Stimulated activated CD8-positive, alpha-beta memory T cell treated with anti-CD3 and anti-CD28 coated beads, Interleukin-12 subunit alpha, Interleukin-12 subunit beta, amount 100 ng/mL, for 1 hour (primary cell): ENCODE measurements at regions not wholly inside any gene's neighbourhood (a gene's known extent, or its start where the extent isn't known, plus 50 kb on each side); places are given as distances from the start of the nearest gene placed in this dataset.
"Not testable (repeated sequence)": the region's sequence is repeated elsewhere in the genome, so short reads cannot be mapped to it uniquely, and the experiment has no call there.

Experiments
- DNase-seq: peaks from one replicate; pipeline ENCODE4 v3.0.0-alpha.2; 2020; ENCODE audit warnings: low read depth

DNA sequence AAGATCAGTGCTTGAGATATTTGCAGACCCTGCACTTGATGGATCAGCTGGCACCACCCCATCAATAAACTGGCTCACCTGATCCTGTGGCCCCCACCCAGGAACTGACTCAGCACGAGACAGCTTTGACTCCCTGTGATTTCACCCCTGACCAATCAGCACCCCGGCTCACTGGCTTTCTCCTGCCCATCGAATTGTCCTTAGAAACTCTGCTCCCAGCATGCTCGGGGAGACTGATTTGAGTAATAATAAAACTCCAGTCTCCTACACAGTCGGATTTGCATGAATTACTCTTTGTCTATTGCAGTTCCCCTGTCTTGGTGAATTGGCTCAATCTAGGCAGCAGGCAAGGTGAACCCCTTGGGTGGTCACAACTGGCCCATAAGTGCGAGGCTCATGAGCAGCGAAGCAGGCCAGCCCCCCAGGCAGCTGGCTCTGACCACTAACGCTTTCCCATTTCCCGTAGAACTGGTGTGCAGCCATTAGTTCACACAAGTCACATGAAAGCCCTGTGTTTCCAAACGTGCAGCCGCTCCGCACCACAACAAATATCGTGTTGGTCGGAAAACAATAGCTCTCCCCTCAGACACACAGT is 79.6 kb downstream of the RSPH3 start:
- no peak for DNase-seq

DNA sequence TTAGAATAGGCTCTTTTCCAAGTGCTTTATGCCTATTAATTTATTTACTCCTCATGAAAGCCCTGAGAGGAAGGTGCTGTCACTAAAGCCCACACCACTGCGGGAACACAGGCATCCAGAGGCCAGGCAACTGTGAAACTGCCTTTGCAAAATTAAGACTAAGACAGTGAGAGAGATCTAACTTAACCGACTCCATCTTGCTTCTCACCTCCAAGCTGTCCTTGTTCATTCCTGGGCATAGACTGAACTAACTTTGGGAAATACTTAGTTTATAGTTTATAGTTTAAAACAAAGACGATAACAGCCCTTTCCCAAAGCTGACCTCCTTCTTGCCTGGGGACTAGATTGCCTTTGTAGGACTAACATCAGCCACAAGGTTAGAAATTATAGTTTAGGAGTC is 80.1 kb downstream of the RSPH3 start:
- no peak for DNase-seq

- no peak for DNase-seq
These were observed 83.4 kb downstream of the RSPH3 start for GRCh38 chr6:158916617-158917016.

GRCh38 chr6:158914923-158915322 is 85.1 kb downstream of the RSPH3 start:
- no peak for DNase-seq

- no peak for DNase-seq
These were observed 86.4 kb downstream of the RSPH3 start for GRCh38 chr6:158913580-158913979.

DNA sequence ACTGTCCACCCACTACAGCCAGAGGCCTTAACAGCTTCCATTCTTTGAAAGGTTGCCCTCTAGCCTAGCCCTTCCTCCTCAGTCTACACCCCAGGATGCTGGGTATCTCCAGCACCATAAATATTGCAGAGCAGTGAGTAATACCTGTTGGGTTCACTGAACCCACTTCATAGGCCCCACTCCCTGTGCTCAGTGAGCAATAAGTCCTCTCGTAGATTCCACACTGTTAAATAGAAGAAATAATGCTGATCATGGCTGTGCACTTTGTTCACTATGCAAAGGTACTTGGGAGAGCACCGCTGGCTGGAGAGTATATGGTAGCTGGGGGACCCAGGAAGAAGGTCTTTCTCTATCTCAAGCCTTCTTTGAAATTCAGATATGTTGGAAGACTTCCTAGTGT is 87.3 kb downstream of the RSPH3 start:
- DNase-seq = no peak

DNA sequence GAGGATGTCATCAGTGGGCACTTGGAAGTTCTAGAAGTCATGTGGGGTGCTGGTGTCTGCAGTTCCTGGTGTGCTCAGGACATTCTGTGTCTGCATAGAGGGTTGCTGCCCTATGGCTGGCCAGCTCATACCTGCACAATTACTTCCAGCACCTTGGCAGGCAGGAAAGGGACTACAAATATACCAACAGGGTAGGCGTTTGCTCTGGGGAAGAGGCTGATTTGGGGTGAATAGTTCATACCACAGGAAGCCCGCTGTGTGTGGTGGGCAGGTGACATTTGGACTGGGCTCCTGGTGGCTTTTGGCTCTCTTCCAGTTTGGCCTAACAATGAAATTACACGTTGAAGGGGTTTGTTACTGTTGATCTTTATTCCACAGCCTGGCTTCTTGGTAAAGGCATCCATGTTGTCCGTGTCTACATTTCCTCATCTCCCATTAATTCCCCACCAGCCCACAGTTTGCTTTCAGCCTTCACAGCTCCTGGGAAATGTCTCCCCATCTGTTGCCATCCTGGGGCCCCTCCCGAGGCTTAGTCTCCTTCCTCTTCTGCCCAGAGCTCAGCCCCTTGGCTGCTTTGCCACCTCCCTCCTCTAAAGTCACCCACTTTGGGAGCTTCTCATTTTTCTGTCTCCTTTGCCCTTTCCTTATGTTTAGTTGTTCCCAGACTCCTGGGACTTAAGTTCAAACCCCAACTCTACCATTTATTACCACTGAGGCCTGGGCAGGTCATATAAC is 88.1 kb downstream of the RSPH3 start:
- no peak for DNase-seq

GRCh38 chr6:158910484-158911440 is 89.2 kb downstream of the RSPH3 start:
- no peak for DNase-seq

DNA sequence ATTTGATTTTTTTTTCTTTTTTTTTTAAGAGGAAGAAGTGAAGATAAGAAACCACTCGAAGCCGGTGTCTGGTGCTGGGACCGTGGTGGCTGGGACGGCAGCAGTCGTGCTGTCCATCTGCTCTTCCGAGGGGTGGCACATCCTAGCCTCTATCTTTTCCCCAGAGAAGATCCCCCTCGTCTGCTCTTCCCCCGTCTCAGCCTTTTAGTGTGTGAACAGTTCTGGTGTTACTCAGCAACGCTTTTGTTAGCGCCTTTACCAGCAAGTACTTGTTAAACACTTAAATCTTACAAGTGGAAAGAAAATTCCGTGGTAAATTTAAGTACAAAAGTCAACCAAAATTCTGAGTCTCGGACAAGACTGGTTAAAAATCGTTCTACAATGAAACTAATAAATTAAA is 90.1 kb downstream of the RSPH3 start:
- no peak for DNase-seq

GRCh38 chr6:158908606-158909005 is 89.4 kb upstream of the EZR start:
- no peak for DNase-seq

GRCh38 chr6:158907931-158908330 is 88.8 kb upstream of the EZR start:
- no peak for DNase-seq

DNA sequence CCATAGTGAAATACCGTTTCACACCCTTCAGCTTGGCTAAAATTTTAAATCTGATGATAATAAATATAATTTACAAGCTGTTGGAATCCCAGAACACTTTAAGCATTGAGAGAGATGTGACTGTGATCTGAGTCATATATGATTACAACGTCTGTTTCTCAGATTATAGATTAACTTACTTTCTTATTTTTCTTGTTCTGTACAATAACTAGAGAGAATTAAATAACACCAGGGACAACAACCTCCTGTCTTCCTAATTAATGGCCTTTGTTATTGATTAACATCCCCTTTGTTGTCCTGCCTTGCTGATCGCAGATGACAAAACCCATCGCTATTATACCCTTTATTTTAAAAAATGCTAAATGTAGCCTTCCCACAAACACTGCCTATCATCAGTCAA is 87.8 kb upstream of the EZR start:
- no peak for DNase-seq

- DNase-seq = no peak
These were observed 86.1 kb upstream of the EZR start for GRCh38 chr6:158905277-158905676.

- DNase-seq = no peak
These were observed 84.6 kb upstream of the EZR start for GRCh38 chr6:158903801-158904200.

DNA sequence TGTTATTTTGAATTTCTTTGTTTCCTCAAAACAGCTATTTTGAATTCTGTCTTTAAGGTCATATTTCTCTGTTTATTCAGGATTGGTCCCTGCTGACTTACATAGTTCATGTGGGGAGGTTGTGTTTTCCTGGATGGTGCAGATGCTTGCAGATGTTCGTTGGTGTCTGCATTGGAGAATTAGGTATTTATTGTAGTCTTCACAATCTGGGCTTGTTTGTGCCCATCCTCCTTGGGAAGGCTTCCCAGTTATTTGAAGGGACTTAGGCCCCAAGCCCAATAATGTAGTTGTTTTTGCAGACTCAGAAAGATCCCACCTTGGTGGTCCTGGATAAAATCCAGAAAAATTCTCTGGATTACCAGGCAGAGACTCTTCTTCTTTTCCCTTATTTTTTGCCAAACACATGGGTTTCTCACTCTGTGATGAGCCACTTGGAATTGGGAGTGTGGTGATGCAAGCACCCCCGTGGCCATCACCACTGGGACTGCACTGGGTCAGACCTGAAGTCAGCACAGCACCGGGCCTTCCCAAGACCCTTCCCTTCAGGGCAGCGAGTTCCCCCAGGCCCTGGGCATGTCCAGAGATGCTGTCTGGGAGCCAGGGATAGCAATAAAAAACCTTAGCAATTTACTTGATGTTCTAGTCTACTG is 81.6 kb upstream of the EZR start:
- DNase-seq = no peak

DNA sequence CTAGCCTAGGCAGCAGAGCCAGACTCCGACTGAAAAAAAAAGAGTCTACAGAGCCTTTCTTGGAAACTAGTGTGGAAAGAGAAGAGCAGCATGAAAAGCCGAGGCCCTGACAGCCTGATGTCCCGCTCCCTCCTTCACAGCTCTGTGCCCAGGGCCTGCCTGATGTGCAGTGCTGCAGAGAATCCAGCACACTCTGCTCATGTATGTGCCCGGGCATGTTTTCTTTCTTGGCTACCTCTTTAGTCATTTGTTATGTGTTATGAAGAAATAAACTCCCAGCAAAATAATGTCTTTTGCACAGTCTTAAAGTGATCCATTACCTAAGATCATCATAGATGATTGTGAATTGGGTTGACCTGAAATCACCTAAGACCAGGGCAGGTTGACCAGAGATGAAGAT is 78.1 kb upstream of the EZR start:
- DNase-seq = no peak

DNA sequence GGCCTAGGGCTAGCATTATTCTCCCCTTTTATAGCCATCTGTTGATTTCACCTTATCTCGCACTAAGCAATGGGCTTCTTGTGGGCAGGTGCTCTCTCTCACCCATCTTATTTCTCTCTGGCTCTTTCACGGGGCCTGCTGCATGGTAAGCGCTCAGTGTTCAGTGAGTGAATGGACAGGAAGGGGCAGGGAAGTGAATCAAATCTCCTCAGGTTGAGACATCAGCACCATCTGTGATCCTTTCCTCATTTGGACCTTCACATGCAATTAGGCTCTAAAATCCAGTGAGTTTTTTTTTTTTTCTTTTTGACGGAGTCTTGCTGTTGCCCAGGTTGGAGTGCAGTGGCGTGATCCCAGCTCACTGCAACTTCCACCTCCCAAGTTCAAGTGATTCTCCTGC is 76.5 kb upstream of the EZR start:
- no peak for DNase-seq

DNA sequence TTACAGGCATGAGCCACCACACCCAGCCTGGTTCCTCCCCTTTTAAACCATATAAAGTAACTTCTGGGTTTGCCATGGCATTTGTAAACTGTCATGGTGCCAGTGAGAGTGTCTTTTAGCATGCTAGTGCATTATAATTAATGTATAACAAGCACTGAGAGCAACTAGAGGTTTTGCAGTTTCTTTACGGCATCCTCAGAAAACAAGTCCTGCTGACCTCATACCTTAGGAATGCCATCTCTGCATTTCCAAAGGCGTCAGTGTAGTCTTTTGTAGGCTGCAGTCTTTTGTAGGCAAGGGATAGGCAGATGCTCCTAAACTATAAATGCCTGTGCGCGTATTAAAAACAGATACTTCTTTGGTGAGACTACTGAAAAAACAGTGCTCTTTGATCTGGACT is 75.0 kb upstream of the EZR start:
- DNase-seq = no peak

- DNase-seq = no peak
These were observed 73.1 kb upstream of the EZR start for GRCh38 chr6:158892266-158892665.

DNA sequence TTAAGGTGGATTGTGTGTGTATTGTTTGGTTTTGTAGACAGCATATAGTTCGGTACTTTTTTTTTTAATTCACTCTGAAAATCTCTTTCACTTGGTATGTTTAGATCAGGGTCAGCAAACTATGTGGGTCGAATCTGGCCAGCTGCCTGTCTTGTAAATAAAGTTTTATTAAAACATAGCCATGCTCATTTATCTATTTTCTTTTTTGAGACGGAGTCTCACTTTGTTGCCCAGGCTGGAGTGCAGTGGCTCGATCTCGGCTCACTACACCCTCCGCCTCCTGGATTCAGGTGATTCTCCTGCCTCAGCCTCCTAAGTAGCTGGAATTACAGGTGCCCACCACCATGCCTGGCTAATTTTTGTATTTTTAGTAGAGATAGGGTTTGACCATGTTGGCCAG is 72.4 kb upstream of the EZR start:
- not testable (repeated sequence) for DNase-seq

GRCh38 chr6:158888171-158888570 is 69.0 kb upstream of the EZR start:
- DNase-seq = not testable (repeated sequence)

- DNase-seq = not testable (repeated sequence)
These were observed 67.3 kb upstream of the EZR start for GRCh38 chr6:158886346-158886977.
